ENCODE measurements at regions not wholly inside any gene's neighbourhood (a gene's known extent, or its start where the extent isn't known, plus 50 kb on each side); places are given as distances from the start of the nearest gene placed in this dataset.
A peak's percentile ranks its signal among the peaks of the same experiment; 100 is the strongest.

GRCh38 chr16:73163238-73163815 is 115.4 kb upstream of the ZFHX3 start:
- Histone ChIP-seq H3K27me3 (no peaks in the 10 kb centered on the region), H3K27ac (no peak overlapping the region), H3K4me3 (no peak overlapping the region), H3K9me3 (no peaks in the 10 kb centered on the region), H3K36me3 (no peaks in the 10 kb centered on the region), H3K4me1 (no peaks in the 10 kb centered on the region)
- no peak for TF ChIP-seq POLR2A (IDR thresholded peaks at IDR 0.05)
- no peak for TF ChIP-seq CTCF (IDR thresholded peaks at IDR 0.05)
- no peak for DNase-seq

- TF ChIP-seq POLR2A (IDR thresholded peaks at IDR 0.05) (no peak), CTCF (IDR thresholded peaks at IDR 0.05) (peak in 3 of 6 experiments; percentile 31 to 45 (median 36))
- peak in 1 of 3 donors; percentile 55 for DNase-seq
- no peaks in the 10 kb centered on the region for H3K27me3 ChIP-seq
- H3K36me3 ChIP-seq, result no peaks in the 10 kb centered on the region
- no peak overlapping the region for H3K27ac ChIP-seq
- no peaks in the 10 kb centered on the region for H3K4me1 ChIP-seq
- H3K9me3 ChIP-seq, result no peaks in the 10 kb centered on the region
- no peak overlapping the region for H3K4me3 ChIP-seq
Observed at GRCh38 chr16:73161977-73162376, 114.0 kb upstream of the ZFHX3 start.

- Histone ChIP-seq H3K36me3 (no peaks in the 10 kb centered on the region), H3K4me3 (no peak overlapping the region), H3K27me3 (no peaks in the 10 kb centered on the region), H3K27ac (no peak overlapping the region), H3K4me1 (no peaks in the 10 kb centered on the region), H3K9me3 (peaks cover 0 to 3% (median 0%) of the 10 kb centered on the region in 4 donors)
- TF ChIP-seq POLR2A (IDR thresholded peaks at IDR 0.05) (no peak), CTCF (IDR thresholded peaks at IDR 0.05) (no peak)
- no peak for DNase-seq
Observed at GRCh38 chr16:73159296-73159695, 111.4 kb upstream of the ZFHX3 start.

- TF ChIP-seq CTCF (IDR thresholded peaks at IDR 0.05) (no peak), POLR2A (IDR thresholded peaks at IDR 0.05) (no peak)
- Histone ChIP-seq H3K27me3 (no peaks in the 10 kb centered on the region), H3K9me3 (peaks cover 0 to 3% (median 0%) of the 10 kb centered on the region in 4 donors), H3K4me1 (no peaks in the 10 kb centered on the region), H3K36me3 (no peaks in the 10 kb centered on the region), H3K27ac (peak overlapping the region in 1 of 4 donors; percentile 8), H3K4me3 (no peak overlapping the region)
- no peak for DNase-seq
Observed at GRCh38 chr16:73157861-73158260, 109.9 kb upstream of the ZFHX3 start.

- DNase-seq, result peak in 1 of 3 donors; percentile 50
- Histone ChIP-seq H3K27me3 (no peaks in the 10 kb centered on the region), H3K36me3 (no peaks in the 10 kb centered on the region), H3K4me3 (no peak overlapping the region), H3K27ac (peak overlapping the region in 1 of 4 donors; percentile 9), H3K9me3 (peaks cover 0 to 3% (median 0%) of the 10 kb centered on the region in 4 donors), H3K4me1 (no peaks in the 10 kb centered on the region)
- TF ChIP-seq POLR2A (IDR thresholded peaks at IDR 0.05), result no peak
- no peak for TF ChIP-seq CTCF (IDR thresholded peaks at IDR 0.05)
Observed at GRCh38 chr16:73154063-73154870, 106.3 kb upstream of the ZFHX3 start.
